Adrenal gland (tissue), 9 donors: ENCODE measurements at regions not wholly inside any gene's neighbourhood (a gene's known extent, or its start where the extent isn't known, plus 50 kb on each side); places are given as distances from the start of the nearest gene placed in this dataset.

Experiments
- DNase-seq, 7 donors: peaks; one replicate each; pipeline ENCODE4 v3.0.0-alpha.2; 2019 to 2020
- H3K27ac ChIP-seq, 5 donors: fragments of 200-600 bp; sonication (generic) in 4 of 5; 1 replicate in 3 of 5; 2 replicates in 2 of 5; pipeline versions ENCODE4 v1.5.1 to v1.8.0; 2016 to 2020; ENCODE audit warnings: mild to moderate bottlenecking in 1 of 5
- H3K27me3 ChIP-seq: fragments of 200-600 bp; 2 replicates; pipeline ENCODE4 v1.8.0; 2021
- H3K36me3 ChIP-seq, 2 donors: fragments of 200-600 bp; replicated peaks in 1 of 2; 1 replicate in 1 of 2; 2 replicates in 1 of 2; pipeline versions ENCODE4 v1.5.1 to v1.8.0; 2018 to 2022
- H3K4me1 ChIP-seq, 2 donors: fragments of 200-600 bp; replicated peaks in 1 of 2; 1 replicate in 1 of 2; 2 replicates in 1 of 2; pipeline versions ENCODE4 v1.5.1 to v1.8.0; 2018 to 2021
- H3K4me3 ChIP-seq, 4 donors: fragments of 200-600 bp; sonication (generic) in 3 of 4; one replicate each; pipeline ENCODE4 v1.5.1; 2016 to 2018
- H3K9me3 ChIP-seq, 3 donors: fragments of 200-600 bp; sonication (generic) in 1 of 3; replicated peaks in 1 of 3; 1 replicate in 2 of 3; 2 replicates in 1 of 3; pipeline versions ENCODE4 v1.5.1 to v1.8.0; 2016 to 2021
- POLR2A ChIP-seq, 2 donors: fragments of 450-650 bp; IDR thresholded peaks; one replicate each; pipeline ENCODE4 v1.6.1; 2017; ENCODE audit warnings: antibody characterized with exemption in 2 of 2, mild to moderate bottlenecking in 2 of 2, moderate library complexity in 1 of 2
- WGBS, 4 donors: extraction: QIAGEN DNeasy Blood & Tissue Kit in 2 of 4; methylation state at CpG; one replicate each; pipeline versions ENCODE4 v1.1.5 to v1.1.7; 2013 to 2017; 5-methylcytosine and 5-hydroxymethylcytosine counted together
- intact Hi-C, 2 donors: fragments of 100-400 bp; cut with DNase I; formaldehyde crosslinking; loops; one replicate each; pipeline versions ENCODE4 v1.14.1 to v1.15.0; 2022 to 2023
- TF ChIP-seq, protein P1 (sequence below), 6 experiments: fragments of 450-650 bp in 4 of 6; fragments of 200-600 bp in 2 of 6; sonication (generic) in 1 of 6; IDR thresholded peaks; 1 replicate in 5 of 6; 2 replicates in 1 of 6; pipeline versions ENCODE4 v1.5.1 to v1.8.0; 2016 to 2021; ENCODE audit warnings: antibody characterized with exemption in 6 of 6, mild to moderate bottlenecking in 2 of 6, moderate library complexity in 1 of 6
- donor health status: healthy with polysubstance abuse.
- donor health status: Bipolar disorder and iron deficiency.
- donor health status: DM: yes; HTN: yes; CAD: no.
- donor health status: DM: no; HTN: no; CAD: no.
- donor health status: DM: no; HTN: no; CAD: no.

DNA sequence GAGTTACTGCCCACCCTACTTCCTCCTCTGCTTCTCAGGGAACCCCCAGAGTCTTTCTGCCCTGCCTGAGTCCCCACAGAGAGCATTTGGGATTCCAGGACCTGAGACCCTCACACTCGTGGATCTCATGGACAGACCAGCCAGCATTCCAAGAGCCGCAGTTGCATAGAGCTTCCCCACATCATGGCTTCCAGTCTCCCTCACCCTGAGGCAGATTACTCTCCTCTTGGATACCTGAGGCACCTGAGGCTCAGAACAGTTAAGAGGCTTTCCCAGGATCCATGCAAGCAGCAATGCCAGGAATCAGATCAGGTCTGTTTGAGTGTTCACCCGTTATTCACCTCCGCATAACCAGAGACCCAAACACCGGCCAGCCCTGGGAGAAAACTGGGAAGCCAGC lies 102.2 kb downstream of the TRIM29 start:
- H3K27me3 ChIP-seq, result no peaks in the 10 kb centered on the region
- no peaks in the 10 kb centered on the region for H3K9me3 ChIP-seq
- no peaks in the 10 kb centered on the region for H3K36me3 ChIP-seq
- H3K27ac ChIP-seq, result no peak overlapping the region
- DNase-seq, result no peak
- no peak for TF ChIP-seq POLR2A (IDR thresholded peaks at IDR 0.05)
- TF ChIP-seq, protein P1, sequence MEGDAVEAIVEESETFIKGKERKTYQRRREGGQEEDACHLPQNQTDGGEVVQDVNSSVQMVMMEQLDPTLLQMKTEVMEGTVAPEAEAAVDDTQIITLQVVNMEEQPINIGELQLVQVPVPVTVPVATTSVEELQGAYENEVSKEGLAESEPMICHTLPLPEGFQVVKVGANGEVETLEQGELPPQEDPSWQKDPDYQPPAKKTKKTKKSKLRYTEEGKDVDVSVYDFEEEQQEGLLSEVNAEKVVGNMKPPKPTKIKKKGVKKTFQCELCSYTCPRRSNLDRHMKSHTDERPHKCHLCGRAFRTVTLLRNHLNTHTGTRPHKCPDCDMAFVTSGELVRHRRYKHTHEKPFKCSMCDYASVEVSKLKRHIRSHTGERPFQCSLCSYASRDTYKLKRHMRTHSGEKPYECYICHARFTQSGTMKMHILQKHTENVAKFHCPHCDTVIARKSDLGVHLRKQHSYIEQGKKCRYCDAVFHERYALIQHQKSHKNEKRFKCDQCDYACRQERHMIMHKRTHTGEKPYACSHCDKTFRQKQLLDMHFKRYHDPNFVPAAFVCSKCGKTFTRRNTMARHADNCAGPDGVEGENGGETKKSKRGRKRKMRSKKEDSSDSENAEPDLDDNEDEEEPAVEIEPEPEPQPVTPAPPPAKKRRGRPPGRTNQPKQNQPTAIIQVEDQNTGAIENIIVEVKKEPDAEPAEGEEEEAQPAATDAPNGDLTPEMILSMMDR (IDR thresholded peaks at IDR 0.05), result no peak
- intact Hi-C loops, result no loop called here
- WGBS, 4 donors, result 83 to 94% (median 93%) methylated on average over 3 to 5 of the region's 5 CpGs
- no peaks in the 10 kb centered on the region for H3K4me1 ChIP-seq
- H3K4me3 ChIP-seq, result no peak overlapping the region

DNA sequence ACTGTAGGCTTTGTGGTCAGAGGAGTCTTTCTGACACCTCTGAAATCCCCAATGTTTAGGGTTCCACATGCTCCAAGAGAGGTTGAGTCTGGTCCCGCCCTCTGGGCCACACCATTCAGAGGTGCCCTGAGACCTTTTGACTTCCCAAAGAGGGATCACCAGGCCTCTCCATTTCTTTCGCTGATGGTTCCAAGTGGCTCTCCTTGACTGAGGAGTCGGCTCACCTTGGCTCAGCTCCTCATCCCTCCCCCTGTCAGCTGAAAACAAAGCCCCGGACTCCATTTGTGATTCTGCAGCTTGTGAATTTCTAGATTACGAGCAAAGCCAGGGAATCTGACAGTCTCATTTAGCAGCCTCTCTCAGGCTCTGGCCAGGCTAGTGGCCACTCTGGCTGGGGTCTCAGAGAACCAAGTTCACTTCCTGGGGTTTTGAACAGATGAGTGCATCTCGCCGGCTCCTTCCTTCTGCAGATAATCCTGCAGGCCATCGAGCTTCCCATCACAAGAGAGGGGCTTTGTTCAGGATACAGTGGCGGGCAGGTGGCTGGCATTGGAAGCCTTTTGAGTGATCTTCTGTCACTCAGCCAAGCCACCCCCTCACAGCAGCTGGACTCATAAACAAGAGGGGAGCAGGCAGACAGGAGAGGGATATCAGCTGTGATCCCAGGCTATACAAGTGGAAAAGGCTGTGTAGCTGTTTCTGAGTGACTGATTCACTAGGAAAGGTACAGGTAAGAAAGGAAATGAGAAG lies 102.9 kb downstream of the TRIM29 start:
- 83 to 88% (median 85%) methylated on average over 7 to 9 of the region's 9 CpGs for WGBS, 4 donors
- no peak for DNase-seq
- Histone ChIP-seq H3K27ac (no peak overlapping the region), H3K27me3 (no peaks in the 10 kb centered on the region), H3K9me3 (no peaks in the 10 kb centered on the region), H3K4me1 (no peaks in the 10 kb centered on the region), H3K4me3 (no peak overlapping the region), H3K36me3 (no peaks in the 10 kb centered on the region)
- intact Hi-C loops, result no loop called here
- no peak for TF ChIP-seq POLR2A (IDR thresholded peaks at IDR 0.05)
- TF ChIP-seq, protein P1 (IDR thresholded peaks at IDR 0.05), result no peak

DNA sequence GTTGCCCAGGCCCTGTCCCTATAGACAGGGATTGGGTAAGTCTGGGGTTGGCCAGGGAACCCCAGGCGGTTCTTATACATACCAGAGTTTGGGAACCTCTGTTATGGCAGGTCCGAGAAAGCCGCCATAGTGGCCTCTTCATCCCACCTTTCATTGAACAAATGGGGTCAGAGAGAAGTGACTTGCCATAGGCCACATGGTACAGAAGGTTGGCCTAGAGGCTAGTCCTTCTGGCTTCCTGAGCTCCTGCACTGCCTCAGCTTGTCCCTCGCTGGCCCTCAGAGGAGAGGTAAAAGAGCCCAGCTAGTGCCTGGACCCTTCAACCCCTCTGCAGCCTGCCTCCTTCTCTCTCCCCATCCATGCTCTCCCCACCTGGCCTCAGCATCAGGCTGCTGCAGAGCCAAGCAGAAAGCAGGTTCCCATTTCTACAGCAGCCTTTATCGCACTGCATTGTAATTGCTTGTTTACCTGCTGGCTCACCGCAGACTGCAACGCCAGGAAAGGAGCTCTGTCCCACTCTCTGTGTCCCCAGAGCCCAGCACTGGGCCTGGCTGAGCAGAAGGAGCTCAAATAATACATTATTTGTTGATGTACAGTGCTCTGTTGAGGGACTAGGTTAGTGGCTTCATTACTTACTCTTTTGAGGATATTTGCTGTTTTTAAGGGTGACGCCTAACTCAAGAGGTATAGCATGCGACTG lies 103.6 kb downstream of the TRIM29 start:
- no peaks in the 10 kb centered on the region for H3K27me3 ChIP-seq
- no peak overlapping the region for H3K4me3 ChIP-seq
- no peak overlapping the region for H3K27ac ChIP-seq
- DNase-seq, result peak in 1 of 7 donors; percentile 27
- TF ChIP-seq, protein P1 (IDR thresholded peaks at IDR 0.05), result no peak
- TF ChIP-seq POLR2A (IDR thresholded peaks at IDR 0.05), result no peak
- no peaks in the 10 kb centered on the region for H3K36me3 ChIP-seq
- no peaks in the 10 kb centered on the region for H3K4me1 ChIP-seq
- H3K9me3 ChIP-seq, result no peaks in the 10 kb centered on the region
- intact Hi-C loops, result no loop called here
- 87 to 95% (median 88%) methylated on average over 9 of the region's 9 CpGs for WGBS, 4 donors

DNA sequence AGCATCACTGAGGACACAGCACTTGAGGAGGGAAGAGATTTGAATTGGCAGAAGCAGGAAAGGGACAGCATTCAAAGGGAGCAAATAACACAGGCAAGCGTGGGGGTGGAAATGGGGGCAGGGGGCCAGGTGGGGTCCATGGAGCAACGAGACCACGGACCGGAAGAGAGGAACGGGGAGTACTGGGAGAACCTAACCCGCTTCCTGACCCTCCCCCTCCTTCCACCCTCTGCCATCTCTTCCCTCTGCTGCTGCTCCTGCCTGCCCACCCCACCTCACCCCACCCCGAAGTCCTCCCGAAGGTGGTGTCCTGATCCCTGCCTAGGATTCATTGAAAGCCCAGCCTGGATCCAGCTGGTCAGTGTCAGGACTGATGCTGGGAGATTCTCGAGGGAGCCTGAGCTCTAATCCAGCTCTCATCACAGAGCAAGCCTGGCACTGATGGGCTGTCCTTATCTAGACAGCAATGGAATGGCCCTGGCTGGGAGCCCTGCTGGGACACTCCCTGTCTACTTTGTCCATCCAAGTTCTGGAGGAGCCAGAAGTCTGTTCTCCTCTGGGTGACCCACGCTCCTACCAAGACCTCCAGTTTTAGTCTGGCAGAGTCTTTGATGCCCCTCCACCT lies 105.0 kb downstream of the TRIM29 start:
- TF ChIP-seq POLR2A (IDR thresholded peaks at IDR 0.05), result no peak
- TF ChIP-seq, protein P1 (IDR thresholded peaks at IDR 0.05), result no peak
- Histone ChIP-seq H3K27me3 (no peaks in the 10 kb centered on the region), H3K9me3 (no peaks in the 10 kb centered on the region), H3K27ac (no peak overlapping the region), H3K4me3 (no peak overlapping the region), H3K4me1 (no peaks in the 10 kb centered on the region), H3K36me3 (no peaks in the 10 kb centered on the region)
- 54 to 66% (median 58%) methylated on average over 10 of the region's 10 CpGs for WGBS, 4 donors
- intact Hi-C loops, result no loop called here
- peak in 2 of 7 donors; percentile 5 to 44 for DNase-seq
